SK-N-SH (cell line): ENCODE measurements at regions not wholly inside any gene's neighbourhood (a gene's known extent, or its start where the extent isn't known, plus 50 kb on each side); places are given as distances from the start of the nearest gene placed in this dataset.

Experiments
- CTCF ChIA-PET: fragments of 300-600, 350-600 bp; formaldehyde crosslinking; extraction: SDS; loops from one replicate; lab custom pipeline; 2021; lab: Yijun Ruan, JAX
- POLR2A ChIA-PET: fragments of 350-600 bp; sonication (Branson Sonifier 250); formaldehyde crosslinking; extraction: SDS; loops from one replicate; lab custom pipeline; 2020; ENCODE audit warnings: antibody characterized with exemption, inconsistent platforms; lab: Yijun Ruan, JAX
- DNase-seq: peaks from one replicate; pipeline ENCODE4 v3.0.0; 2012
- H2AFZ ChIP-seq: fragments of 200-600 bp; sonication (generic); 2 replicates; pipeline ENCODE4 v1.8.1; 2016; ENCODE audit warnings: antibody characterized with exemption, mild to moderate bottlenecking, low read depth
- H3F3A ChIP-seq: fragments of 200-600 bp; sonication (generic); replicated peaks from 2 replicates; pipeline ENCODE3; 2016; ENCODE audit warnings: antibody characterized with exemption, mild to moderate bottlenecking; ENCODE audit not compliant: insufficient read depth
- H3K27ac ChIP-seq, 2 experiments: fragments of 200-500 bp in 1 of 2; fragments of 200-600 bp in 1 of 2; sonication (Bioruptor generic) in 1 of 2; sonication (generic), shearing (Covaris generic) in 1 of 2; 2 replicates each; pipeline versions ENCODE4 v1.5.1 to v1.6.1; 2014 to 2016; ENCODE audit warnings: low read depth in 2 of 2, inconsistent platforms in 1 of 2, low read length in 1 of 2, mild to moderate bottlenecking in 1 of 2, mixed read lengths in 1 of 2
- H3K27me3 ChIP-seq: fragments of 200-600 bp; sonication (generic), shearing (Covaris generic); 2 replicates; pipeline ENCODE4 v1.6.1; 2016; ENCODE audit warnings: mixed run types; ENCODE audit not compliant: insufficient read depth
- H3K36me3 ChIP-seq, 2 experiments: fragments of 200-500 bp in 1 of 2; fragments of 200-600 bp in 1 of 2; sonication (Bioruptor generic) in 1 of 2; sonication (generic) in 1 of 2; replicated peaks in 1 of 2; 2 replicates each; pipeline versions ENCODE3 to v1.5.1; 2014 to 2016; ENCODE audit warnings: low read length in 1 of 2, mild to moderate bottlenecking in 1 of 2; ENCODE audit not compliant: insufficient read depth in 2 of 2, control insufficient read depth in 1 of 2
- H3K4me1 ChIP-seq, 2 experiments: fragments of 200-500 bp in 1 of 2; fragments of 200-600 bp in 1 of 2; sonication (Bioruptor generic) in 1 of 2; sonication (generic), shearing (Covaris generic) in 1 of 2; 2 replicates each; pipeline versions ENCODE4 v1.5.1 to v1.6.1; 2014 to 2016; ENCODE audit warnings: low read depth in 1 of 2, low read length in 1 of 2, mixed run types in 1 of 2; ENCODE audit not compliant: insufficient read depth in 2 of 2, control insufficient read depth in 1 of 2
- H3K4me2 ChIP-seq: fragments of 200-600 bp; sonication (generic), shearing (Covaris generic); 2 replicates; pipeline ENCODE4 v1.6.1; 2017; ENCODE audit warnings: mixed run types
- H3K4me3 ChIP-seq, 2 experiments: fragments of 200-500 bp in 1 of 2; fragments of 200-600 bp in 1 of 2; sonication (Bioruptor generic) in 1 of 2; sonication (generic), shearing (Covaris generic) in 1 of 2; 2 replicates each; pipeline versions ENCODE4 v1.5.1 to v1.8.1; 2014 to 2016; ENCODE audit warnings: low read depth in 2 of 2, inconsistent platforms in 1 of 2, low read length in 1 of 2, mild to moderate bottlenecking in 1 of 2, mixed read lengths in 1 of 2, moderate library complexity in 1 of 2
- H3K79me2 ChIP-seq: fragments of 200-600 bp; sonication (generic); 2 replicates; pipeline ENCODE4 v1.8.1; 2017; ENCODE audit warnings: mild to moderate bottlenecking; ENCODE audit not compliant: insufficient read depth
- H3K9ac ChIP-seq: fragments of 200-600 bp; sonication (generic); 2 replicates; pipeline ENCODE4 v1.6.1; 2017; ENCODE audit warnings: mixed run types
- H3K9me2 ChIP-seq: fragments of 200-600 bp; sonication (generic); 2 replicates; pipeline ENCODE4 v1.6.1; 2017; ENCODE audit warnings: mixed run types
- H3K9me3 ChIP-seq: fragments of 200-600 bp; sonication (generic); 2 replicates; pipeline ENCODE4 v1.6.1; 2017; ENCODE audit warnings: mixed run types, mild to moderate bottlenecking, moderate library complexity
- H4K20me1 ChIP-seq: fragments of 200-600 bp; sonication (generic); 2 replicates; pipeline ENCODE4 v1.6.1; 2017; ENCODE audit warnings: mild to moderate bottlenecking, mixed run types; ENCODE audit not compliant: insufficient read depth
- CTCF ChIP-seq: fragments of 200-600 bp; sonication (generic); IDR thresholded peaks from 2 replicates; pipeline ENCODE4 v1.6.1; 2017; ENCODE audit warnings: antibody characterized with exemption, mild to moderate bottlenecking, moderate library complexity
- EZH2phosphoT487 ChIP-seq: fragments of 200-600 bp; sonication (generic); IDR thresholded peaks from 2 replicates; pipeline ENCODE4 v1.6.1; 2017; ENCODE audit warnings: low read depth, mixed run types, mild to moderate bottlenecking, antibody characterized with exemption, moderate library complexity, borderline replicate concordance
- FOXJ3 ChIP-seq: sonication (generic); formaldehyde crosslinking; IDR thresholded peaks from 2 replicates; pipeline ENCODE4 v1.5.1; 2020; ENCODE audit warnings: mild to moderate bottlenecking, missing genetic modification reagents
- FOXM1 ChIP-seq: IDR thresholded peaks from 2 replicates; pipeline ENCODE4 v1.4.0; 2012; ENCODE audit warnings: low read depth, mild to moderate bottlenecking
- GABPA ChIP-seq: IDR thresholded peaks from 2 replicates; pipeline ENCODE4 v1.4.0; 2012; ENCODE audit warnings: low read depth, mild to moderate bottlenecking
- GATA2 ChIP-seq: sonication (generic); formaldehyde crosslinking; IDR thresholded peaks from 2 replicates; pipeline ENCODE4 v1.5.0; 2020; ENCODE audit warnings: mild to moderate bottlenecking, missing genetic modification reagents
- MXI1 ChIP-seq: IDR thresholded peaks from 2 replicates; pipeline ENCODE4 v1.6.1; 2012; ENCODE audit warnings: mild to moderate bottlenecking, low read depth, low read length, improper control_type of control experiment
- NFIC ChIP-seq: IDR thresholded peaks from 2 replicates; pipeline ENCODE4 v1.4.0; 2012; ENCODE audit warnings: borderline replicate concordance
- NRF1 ChIP-seq: IDR thresholded peaks from 2 replicates; pipeline ENCODE4 v1.6.1; 2012; ENCODE audit warnings: low read depth, mild to moderate bottlenecking, low read length
- RCOR1 ChIP-seq: fragments of 150-350 bp; IDR thresholded peaks from 2 replicates; pipeline ENCODE4 v1.6.1; 2017; ENCODE audit warnings: antibody characterized with exemption, low read length
- REST ChIP-seq: IDR thresholded peaks from 2 replicates; pipeline ENCODE4 v1.6.1; 2012; ENCODE audit warnings: mild to moderate bottlenecking, low read depth, low read length, moderate library complexity
- SMC3 ChIP-seq: IDR thresholded peaks from 2 replicates; pipeline ENCODE4 v1.6.1; 2012; ENCODE audit warnings: low read depth, low read length, improper control_type of control experiment
- ZBTB33 ChIP-seq: IDR thresholded peaks from 2 replicates; pipeline ENCODE4 v1.4.0; 2012; ENCODE audit warnings: low read depth, borderline replicate concordance
- WGBS: methylation state at CpG from one replicate; pipeline ENCODE4 v1.1.6; 2017; ENCODE audit warnings: low lambda C conversion rate; 5-methylcytosine and 5-hydroxymethylcytosine counted together

GRCh38 chr6:48249071-48249470 is 138.1 kb upstream of the PTCHD4 start:
- POLR2A ChIA-PET = no interaction called here
- no peaks in the 10 kb centered on the region for H3K9me2 ChIP-seq
- H3K4me3 ChIP-seq = no peak overlapping the region
- 0% methylated on average over 3 of the region's 3 CpGs for WGBS
- no peaks in the 10 kb centered on the region for H3K79me2 ChIP-seq
- no peak overlapping the region for H3K27ac ChIP-seq
- no peaks in the 10 kb centered on the region for H4K20me1 ChIP-seq
- no peaks in the 10 kb centered on the region for H3K9me3 ChIP-seq
- H3K4me1 ChIP-seq = no peaks in the 10 kb centered on the region
- TF ChIP-seq FOXM1 (no peak), MXI1 (no peak), EZH2phosphoT487 (no peak)
- TF ChIP-seq, all 33 proteins: peak for 0
- Histone ChIP-seq H3K9ac (no peak overlapping the region), H2AFZ (no peak overlapping the region), H3F3A (no peaks in the 10 kb centered on the region), H3K4me2 (no peak overlapping the region), H3K36me3 (no peaks in the 10 kb centered on the region), H3K27me3 (no peaks in the 10 kb centered on the region)
- CTCF ChIA-PET = no interaction called here
- DNase-seq = no peak

- CTCF ChIA-PET = no interaction called here
- Histone ChIP-seq H3K9me2 (no peaks in the 10 kb centered on the region), H3K27me3 (no peaks in the 10 kb centered on the region), H3K4me2 (no peak overlapping the region), H3K9ac (no peak overlapping the region), H3K27ac (no peak overlapping the region), H3K9me3 (no peaks in the 10 kb centered on the region), H2AFZ (no peak overlapping the region), H3K4me1 (no peaks in the 10 kb centered on the region), H3F3A (no peaks in the 10 kb centered on the region), H3K4me3 (no peak overlapping the region), H3K79me2 (no peaks in the 10 kb centered on the region), H3K36me3 (no peaks in the 10 kb centered on the region), H4K20me1 (no peaks in the 10 kb centered on the region)
- POLR2A ChIA-PET = no interaction called here
- no peak for DNase-seq
- no peak for TF ChIP-seq FOXJ3
- no peak for TF ChIP-seq FOXM1
- no peak for TF ChIP-seq NFIC
- no peak for TF ChIP-seq GABPA
- no peak for TF ChIP-seq CTCF
- no peak for TF ChIP-seq NRF1
- TF ChIP-seq SMC3 = no peak
- no peak for TF ChIP-seq GATA2 (CRISPR knock-in tag)
- TF ChIP-seq RCOR1 = no peak
- TF ChIP-seq REST = no peak
- TF ChIP-seq ZBTB33 = no peak
Measured at GRCh38 chr6:48243071-48243470, 132.1 kb upstream of the PTCHD4 start.
